Keratinocyte (primary cell): ENCODE measurements at regions not wholly inside any gene's neighbourhood (a gene's known extent, or its start where the extent isn't known, plus 50 kb on each side); places are given as distances from the start of the nearest gene placed in this dataset.

ENCODE experiments used
- DNase-seq: peaks from one replicate; pipeline ENCODE4 v3.0.0-alpha.2; 2011; ENCODE audit warnings: low read depth, missing footprints, low spot score
- FAIRE-seq: peaks from 2 replicates; lab custom pipeline; 2011; peaks lifted over from hg19 to GRCh38; lab: Jason Lieb, UNC
- H2AFZ ChIP-seq: 2 replicates; pipeline ENCODE4 v1.6.0; 2012; ENCODE audit warnings: low read length, control low read depth, inconsistent platforms; ENCODE audit not compliant: control insufficient read depth
- H3K27ac ChIP-seq: 2 replicates; pipeline ENCODE4 v1.5.1; 2011; ENCODE audit warnings: low read length; ENCODE audit not compliant: control insufficient read depth, insufficient read depth
- H3K27me3 ChIP-seq: 3 replicates; pipeline ENCODE4 v1.6.0; 2011; ENCODE audit warnings: low read length; ENCODE audit not compliant: control insufficient read depth, insufficient read depth; ENCODE audit errors: extremely low read depth
- H3K36me3 ChIP-seq, 2 experiments: 2 replicates in 1 of 2; 3 replicates in 1 of 2; pipeline ENCODE4 v1.5.1; 2011; ENCODE audit warnings: low read length in 2 of 2, mild to moderate bottlenecking in 1 of 2; ENCODE audit not compliant: control insufficient read depth in 2 of 2, insufficient read depth in 2 of 2; ENCODE audit errors: extremely low read depth in 1 of 2
- H3K4me1 ChIP-seq: 3 replicates; pipeline ENCODE4 v1.5.1; 2011; ENCODE audit warnings: low read length; ENCODE audit not compliant: control insufficient read depth, insufficient read depth; ENCODE audit errors: extremely low read depth
- H3K4me2 ChIP-seq: 3 replicates; pipeline ENCODE4 v1.6.0; 2011; ENCODE audit warnings: low read depth, low read length; ENCODE audit not compliant: control insufficient read depth, insufficient read depth; ENCODE audit errors: extremely low read depth
- H3K4me3 ChIP-seq, 3 experiments: fragments of 200-600 bp in 1 of 3; sonication (generic) in 1 of 3; 2 replicates in 2 of 3; 3 replicates in 1 of 3; pipeline ENCODE4 v1.5.1; 2011 to 2016; ENCODE audit warnings: low read length in 3 of 3, mild to moderate bottlenecking in 3 of 3, control low read depth in 2 of 3, inconsistent platforms in 1 of 3, low read depth in 1 of 3, mixed read lengths in 1 of 3, mixed run types in 1 of 3, moderate library complexity in 1 of 3; ENCODE audit not compliant: control insufficient read depth in 2 of 3, insufficient read depth in 2 of 3; ENCODE audit errors: extremely low read depth in 1 of 3
- H3K79me2 ChIP-seq: 2 replicates; pipeline ENCODE4 v1.6.0; 2012; ENCODE audit warnings: low read length; ENCODE audit not compliant: control insufficient read depth, insufficient read depth
- H3K9ac ChIP-seq: 3 replicates; pipeline ENCODE4 v1.6.0; 2011; ENCODE audit warnings: low read length; ENCODE audit not compliant: control insufficient read depth, insufficient read depth; ENCODE audit errors: extremely low read depth
- H3K9me1 ChIP-seq: 3 replicates; pipeline ENCODE4 v1.6.0; 2011; ENCODE audit warnings: low read length; ENCODE audit not compliant: control insufficient read depth, insufficient read depth; ENCODE audit errors: extremely low read depth
- H3K9me3 ChIP-seq: 2 replicates; pipeline ENCODE4 v1.5.1; 2012; ENCODE audit warnings: low read depth, low read length; ENCODE audit not compliant: control insufficient read depth
- H4K20me1 ChIP-seq: 3 replicates; pipeline ENCODE4 v1.6.0; 2011; ENCODE audit warnings: low read length; ENCODE audit not compliant: control insufficient read depth, insufficient read depth; ENCODE audit errors: extremely low read depth
- CTCF ChIP-seq, 3 experiments: IDR thresholded peaks in 1 of 3; conservative IDR thresholded peaks in 1 of 3; optimal IDR thresholded peaks in 1 of 3; 2 replicates in 2 of 3; 3 replicates in 1 of 3; pipeline versions ENCODE3 to v1.5.1; 2011; ENCODE audit warnings: low read length in 3 of 3, mild to moderate bottlenecking in 3 of 3, moderate library complexity in 2 of 3, control low read depth in 1 of 3, inconsistent platforms in 1 of 3; ENCODE audit not compliant: insufficient read depth in 2 of 3; ENCODE audit errors: extremely low read depth in 1 of 3
- EZH2 ChIP-seq: IDR thresholded peaks from one replicate; pipeline ENCODE4 v1.6.1; 2012; ENCODE audit warnings: inconsistent platforms, mild to moderate bottlenecking, low read length, moderate library complexity
- dilution Hi-C: fragments of 300-500 bp; cut with MboI; formaldehyde crosslinking; loops from one replicate; pipeline ENCODE4 v1.7.0; 2020; ENCODE audit warnings: low sequenced_read_pairs; ENCODE audit not compliant: extremely low pct_ligation_motif_present

GRCh38 chr7:25927626-25927978 lies 224.4 kb upstream of the NFE2L3 start:
- no peak for TF ChIP-seq EZH2
- dilution Hi-C loops = no loop called here
- no peaks in the 10 kb centered on the region for H3K79me2 ChIP-seq
- H4K20me1 ChIP-seq = no peaks in the 10 kb centered on the region
- H3K9me1 ChIP-seq = no peaks in the 10 kb centered on the region
- no peak overlapping the region for H3K4me3 ChIP-seq
- DNase-seq (no peak), FAIRE-seq (no peak)
- no peak overlapping the region for H2AFZ ChIP-seq
- H3K4me1 ChIP-seq = peaks cover 22% of the 10 kb centered on the region
- H3K27me3 ChIP-seq = no peaks in the 10 kb centered on the region
- H3K9me3 ChIP-seq = no peaks in the 10 kb centered on the region
- no peaks in the 10 kb centered on the region for H3K36me3 ChIP-seq
- H3K9ac ChIP-seq = no peak overlapping the region
- H3K4me2 ChIP-seq = no peak overlapping the region
- no peak overlapping the region for H3K27ac ChIP-seq

GRCh38 chr7:25928549-25929330 lies 223.3 kb upstream of the NFE2L3 start:
- dilution Hi-C loops = no loop called here
- no peak for TF ChIP-seq EZH2
- TF ChIP-seq CTCF (optimal IDR thresholded peaks at IDR 0.05 in 1 of 3, IDR thresholded peaks at IDR 0.05 in 1 of 3, conservative IDR thresholded peaks at IDR 0.05 in 1 of 3; ENCODE audit: extremely low read depth in 1 of 3, insufficient read depth in 2 of 3, low read length in 3 of 3) = no peak
- peaks cover 15% of the 10 kb centered on the region for H3K4me1 ChIP-seq
- no peak for DNase-seq
- H3K9me3 ChIP-seq = no peaks in the 10 kb centered on the region
- H3K27ac ChIP-seq = no peak overlapping the region
- no peaks in the 10 kb centered on the region for H3K36me3 ChIP-seq
- no peaks in the 10 kb centered on the region for H3K9me1 ChIP-seq
- H3K4me2 ChIP-seq = no peak overlapping the region
- no peak for FAIRE-seq
- no peak overlapping the region for H3K9ac ChIP-seq
- no peaks in the 10 kb centered on the region for H4K20me1 ChIP-seq
- no peak overlapping the region for H3K4me3 ChIP-seq
- H2AFZ ChIP-seq = no peak overlapping the region
- H3K27me3 ChIP-seq = no peaks in the 10 kb centered on the region
- H3K79me2 ChIP-seq = no peaks in the 10 kb centered on the region

GRCh38 chr7:25929448-25929847 lies 222.6 kb upstream of the NFE2L3 start:
- Histone ChIP-seq H3K9me1 (no peaks in the 10 kb centered on the region), H2AFZ (no peak overlapping the region), H3K4me2 (no peak overlapping the region), H3K9ac (no peak overlapping the region), H3K79me2 (no peaks in the 10 kb centered on the region), H3K27ac (no peak overlapping the region), H3K9me3 (peaks cover 2% of the 10 kb centered on the region), H3K4me1 (peaks cover 15% of the 10 kb centered on the region), H3K27me3 (no peaks in the 10 kb centered on the region), H3K36me3 (no peaks in the 10 kb centered on the region), H3K4me3 (no peak overlapping the region), H4K20me1 (no peaks in the 10 kb centered on the region)
- dilution Hi-C loops = no loop called here
- no peak for DNase-seq
- TF ChIP-seq CTCF (optimal IDR thresholded peaks at IDR 0.05 in 1 of 3, IDR thresholded peaks at IDR 0.05 in 1 of 3, conservative IDR thresholded peaks at IDR 0.05 in 1 of 3; ENCODE audit: extremely low read depth in 1 of 3, insufficient read depth in 2 of 3, low read length in 3 of 3) = no peak
- TF ChIP-seq EZH2 = no peak
- no peak for FAIRE-seq
